ENCODE measurements at regions not wholly inside any gene's neighbourhood (a gene's known extent, or its start where the extent isn't known, plus 50 kb on each side); places are given as distances from the start of the nearest gene placed in this dataset.

DNA sequence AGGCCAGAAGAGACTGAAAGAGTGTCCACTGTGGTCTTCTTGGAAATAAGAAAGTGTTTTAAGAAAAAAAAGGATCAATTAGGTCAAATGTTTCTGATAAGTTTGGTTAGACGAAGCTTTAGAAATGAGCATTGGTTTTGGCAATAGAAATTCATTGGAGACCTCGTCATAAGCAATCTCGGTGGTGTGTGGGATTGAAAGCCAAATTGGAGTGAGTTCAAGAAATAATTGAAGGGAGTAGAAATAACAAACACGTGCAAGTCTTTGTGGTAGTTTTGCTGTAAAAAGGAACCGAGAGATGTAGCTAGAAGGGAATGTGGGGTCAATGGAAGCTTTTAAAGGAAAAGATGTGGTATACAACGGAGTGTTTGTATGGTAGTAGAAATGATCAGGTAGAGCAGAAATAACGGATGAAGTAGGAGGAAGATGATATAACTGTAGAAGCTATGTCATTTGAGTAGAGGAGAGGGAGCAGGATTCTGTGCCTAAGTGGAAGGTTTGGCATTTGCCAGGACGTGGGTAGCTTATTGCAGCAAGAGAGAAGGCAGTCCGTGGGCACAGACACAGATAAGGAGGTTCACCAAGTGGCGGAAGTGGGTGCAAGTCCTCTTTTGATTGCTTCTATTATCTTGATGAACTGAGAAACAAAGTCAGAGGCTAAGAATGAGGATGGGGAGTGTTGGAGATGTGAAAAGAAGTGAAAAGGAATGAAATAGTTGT lies 146.2 kb downstream of the DACT1 start:
- TF ChIP-seq, protein P1, sequence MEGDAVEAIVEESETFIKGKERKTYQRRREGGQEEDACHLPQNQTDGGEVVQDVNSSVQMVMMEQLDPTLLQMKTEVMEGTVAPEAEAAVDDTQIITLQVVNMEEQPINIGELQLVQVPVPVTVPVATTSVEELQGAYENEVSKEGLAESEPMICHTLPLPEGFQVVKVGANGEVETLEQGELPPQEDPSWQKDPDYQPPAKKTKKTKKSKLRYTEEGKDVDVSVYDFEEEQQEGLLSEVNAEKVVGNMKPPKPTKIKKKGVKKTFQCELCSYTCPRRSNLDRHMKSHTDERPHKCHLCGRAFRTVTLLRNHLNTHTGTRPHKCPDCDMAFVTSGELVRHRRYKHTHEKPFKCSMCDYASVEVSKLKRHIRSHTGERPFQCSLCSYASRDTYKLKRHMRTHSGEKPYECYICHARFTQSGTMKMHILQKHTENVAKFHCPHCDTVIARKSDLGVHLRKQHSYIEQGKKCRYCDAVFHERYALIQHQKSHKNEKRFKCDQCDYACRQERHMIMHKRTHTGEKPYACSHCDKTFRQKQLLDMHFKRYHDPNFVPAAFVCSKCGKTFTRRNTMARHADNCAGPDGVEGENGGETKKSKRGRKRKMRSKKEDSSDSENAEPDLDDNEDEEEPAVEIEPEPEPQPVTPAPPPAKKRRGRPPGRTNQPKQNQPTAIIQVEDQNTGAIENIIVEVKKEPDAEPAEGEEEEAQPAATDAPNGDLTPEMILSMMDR (IDR thresholded peaks at IDR 0.05), result no peak
- no peak for TF ChIP-seq SP1 (CRISPR knock-in tag; conservative IDR thresholded peaks at IDR 0.05)
